EH (cell line): ENCODE measurements at regions not wholly inside any gene's neighbourhood (a gene's known extent, or its start where the extent isn't known, plus 50 kb on each side); places are given as distances from the start of the nearest gene placed in this dataset.

Experiments
- DNase-seq: peaks from one replicate; pipeline ENCODE4 v3.0.0-alpha.2; 2015; ENCODE audit warnings: low read depth

DNA sequence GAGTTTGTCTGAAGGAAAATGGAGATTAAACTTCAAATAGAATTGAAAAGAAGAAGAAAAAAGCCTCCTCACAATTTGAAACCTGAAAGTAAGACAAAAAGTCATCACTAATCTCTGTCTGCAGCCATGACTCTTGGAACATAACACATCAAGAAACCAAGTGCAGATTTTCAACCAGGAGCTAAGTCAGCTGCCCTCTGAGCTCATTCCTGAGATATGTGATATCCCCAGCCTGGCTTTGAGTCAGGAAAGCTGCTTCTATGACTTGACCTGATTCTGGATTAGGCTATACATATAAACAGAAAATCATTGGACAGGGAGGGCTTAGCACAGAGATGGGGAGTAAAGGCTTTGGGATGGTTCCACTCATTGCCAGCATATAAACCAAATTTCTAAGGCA is 891.4 kb downstream of the TFAP2A start:
- DNase-seq: peak; percentile 92

GRCh38 chr6:9522101-9522500 is 892.8 kb downstream of the TFAP2A start:
- no peak for DNase-seq

DNA sequence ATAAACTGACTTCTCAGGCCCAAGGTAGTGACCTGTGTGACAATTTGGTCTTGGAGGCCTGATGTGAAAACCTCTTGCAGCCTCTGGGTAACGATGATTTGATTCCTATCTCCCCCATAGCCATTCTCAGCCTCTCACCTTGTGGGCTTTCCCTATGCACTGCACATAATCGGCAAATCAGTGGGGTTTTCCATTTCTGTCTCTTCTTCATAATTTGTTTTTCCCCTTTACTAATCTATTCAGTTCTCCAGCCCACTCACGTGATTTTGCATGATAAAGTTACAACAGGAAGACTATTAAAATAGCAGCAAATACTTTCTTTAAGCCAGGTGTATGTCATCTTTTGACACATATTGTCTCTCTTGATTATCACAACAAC is 893.7 kb downstream of the TFAP2A start:
- no peak for DNase-seq

- peak; percentile 89 for DNase-seq
These were observed 894.3 kb downstream of the TFAP2A start for GRCh38 chr6:9520417-9521151.

DNA sequence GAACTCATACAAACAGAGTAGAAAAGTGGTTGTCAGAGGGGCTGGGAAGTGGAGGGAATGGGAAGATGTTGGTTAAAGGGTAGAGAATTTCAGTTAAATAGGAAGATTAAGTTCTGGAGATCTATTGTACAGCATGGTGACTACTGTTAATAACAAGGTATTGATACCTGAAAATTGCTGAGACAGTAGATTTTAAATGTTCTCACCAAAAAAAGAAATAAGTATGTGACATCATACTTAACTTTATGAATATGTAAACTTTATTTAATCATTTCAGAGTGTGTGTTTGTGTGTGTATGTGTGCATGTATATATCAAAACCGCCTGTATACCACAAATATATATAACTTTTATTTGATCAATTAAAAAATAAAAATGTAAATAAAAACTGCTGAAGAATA is 896.4 kb downstream of the TFAP2A start:
- no peak for DNase-seq

DNA sequence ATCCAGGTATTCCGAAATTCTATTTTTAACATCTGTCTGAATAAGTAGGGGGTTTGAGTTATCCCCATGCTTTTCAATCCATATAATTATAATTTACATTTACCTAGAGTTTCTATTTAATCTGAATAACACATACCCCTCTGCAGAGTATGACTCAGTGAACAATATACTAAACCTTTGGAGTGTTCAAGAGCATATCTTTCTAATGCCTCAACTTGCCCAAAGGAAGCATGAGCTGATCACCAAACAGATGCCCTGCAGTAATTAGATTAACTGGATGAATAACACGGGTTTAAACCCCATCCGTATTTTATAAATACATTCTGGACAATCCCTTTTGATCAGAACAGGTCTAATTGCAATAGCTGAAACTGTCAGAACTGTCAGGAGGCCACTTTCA is 897.1 kb downstream of the TFAP2A start:
- DNase-seq: no peak

- peak; percentile 91 for DNase-seq
These were observed 899.0 kb downstream of the TFAP2A start for GRCh38 chr6:9515633-9516606.

DNA sequence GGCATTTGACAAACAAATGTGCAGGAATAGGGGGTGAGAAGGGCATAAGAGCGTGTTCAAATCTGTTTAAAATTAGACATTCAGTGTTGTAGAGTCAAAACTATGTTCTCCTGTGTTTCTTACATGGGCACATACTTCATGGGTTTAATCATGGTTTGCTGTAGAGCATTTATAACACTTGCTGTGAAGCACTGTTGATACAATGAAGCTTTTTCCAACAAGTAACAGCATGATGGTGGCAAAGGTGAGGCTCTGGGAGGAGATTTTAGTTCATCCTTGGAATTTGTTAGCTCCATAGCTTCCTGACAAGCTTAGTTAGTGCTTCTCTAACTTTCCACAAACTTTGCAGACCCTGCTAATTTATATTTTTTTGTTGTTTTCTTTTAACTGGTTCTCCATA is 900.7 kb downstream of the TFAP2A start:
- peak; percentile 20 for DNase-seq

- DNase-seq: no peak
These were observed 903.7 kb downstream of the TFAP2A start for GRCh38 chr6:9511157-9511556.

DNA sequence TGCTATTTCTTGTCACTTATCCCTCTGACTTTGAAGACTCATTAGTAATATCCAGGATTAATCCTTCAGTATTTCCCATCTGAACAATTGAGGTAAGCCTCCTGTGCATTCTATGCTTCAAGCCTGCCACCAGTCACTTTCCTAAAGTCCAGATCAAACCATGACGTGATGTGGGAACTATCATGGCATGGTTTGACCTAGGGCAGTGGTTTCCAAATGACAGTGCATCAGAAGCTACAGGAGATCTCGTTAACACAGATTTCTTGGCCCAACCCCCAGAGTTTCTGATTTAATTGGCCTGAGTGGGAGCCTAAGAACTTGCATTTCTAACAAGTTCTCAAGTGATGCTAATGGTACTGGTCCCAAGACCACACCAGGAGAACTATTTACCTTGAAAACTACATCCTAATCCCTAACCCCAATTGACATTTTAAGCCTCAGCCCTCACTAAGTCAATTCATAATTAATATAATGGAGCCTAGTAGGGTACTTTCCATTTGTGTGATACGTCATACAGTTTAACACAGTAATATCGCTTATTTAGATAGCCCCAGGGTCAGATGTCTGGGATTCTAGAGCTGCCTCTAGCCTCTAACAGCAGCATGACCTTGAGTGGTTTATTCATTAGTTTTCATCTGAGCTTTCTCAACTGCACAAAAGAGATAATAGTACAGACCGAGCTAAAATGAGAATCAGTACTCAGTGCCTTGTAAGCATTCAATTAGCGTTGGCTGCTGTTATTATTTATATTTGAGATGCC is 907.6 kb downstream of the TFAP2A start:
- DNase-seq: peak; percentile 11

- no peak for DNase-seq
These were observed 910.7 kb downstream of the TFAP2A start for GRCh38 chr6:9504191-9504590.

- DNase-seq: peak; percentile 94
These were observed 911.6 kb downstream of the TFAP2A start for GRCh38 chr6:9503111-9503761.

- DNase-seq: peak; percentile 60
These were observed 915.2 kb downstream of the TFAP2A start for GRCh38 chr6:9499709-9500108.

DNA sequence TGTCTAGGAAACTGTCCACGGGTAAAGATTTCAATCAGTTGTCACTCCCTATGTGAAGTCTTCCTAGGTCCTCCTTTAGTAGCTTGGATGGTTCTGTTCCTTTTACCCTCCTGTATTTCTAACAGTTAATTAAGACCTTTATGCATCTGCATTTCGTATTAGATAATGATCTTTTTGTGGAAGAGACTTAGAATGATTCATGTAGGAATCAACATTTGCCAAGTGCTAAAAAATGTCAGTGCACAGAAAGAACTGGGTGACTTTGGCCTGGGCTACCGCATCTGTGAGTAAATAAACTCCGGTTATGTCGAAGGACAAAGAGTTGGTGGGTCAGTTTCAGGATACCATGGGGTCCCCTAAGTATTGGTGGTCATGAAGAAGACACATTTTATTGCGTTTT is 918.0 kb downstream of the TFAP2A start:
- DNase-seq: peak; percentile 78

GRCh38 chr6:9494864-9495263 is 920.0 kb downstream of the TFAP2A start:
- peak; percentile 80 for DNase-seq

DNA sequence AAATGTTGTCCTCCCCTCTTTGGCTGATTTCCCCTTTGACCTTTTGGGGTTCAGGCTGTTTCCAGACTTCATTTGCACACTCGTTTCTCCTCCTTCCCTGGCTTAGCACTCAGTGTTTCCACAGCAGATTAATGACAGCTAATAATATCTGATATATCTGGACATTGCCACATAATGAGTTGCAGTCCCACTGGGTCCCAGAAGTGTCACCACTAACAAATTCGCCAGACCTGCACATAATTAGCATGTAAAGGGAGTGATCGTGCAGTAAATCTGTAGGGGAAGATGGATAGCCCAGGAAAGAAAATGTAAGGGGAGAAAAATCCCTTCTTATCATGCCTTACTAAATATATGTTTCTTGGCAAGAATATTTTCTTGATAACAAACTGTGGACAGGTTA is 922.1 kb downstream of the TFAP2A start:
- no peak for DNase-seq

GRCh38 chr6:9487128-9487527 is 927.7 kb downstream of the TFAP2A start:
- DNase-seq: peak; percentile 24

DNA sequence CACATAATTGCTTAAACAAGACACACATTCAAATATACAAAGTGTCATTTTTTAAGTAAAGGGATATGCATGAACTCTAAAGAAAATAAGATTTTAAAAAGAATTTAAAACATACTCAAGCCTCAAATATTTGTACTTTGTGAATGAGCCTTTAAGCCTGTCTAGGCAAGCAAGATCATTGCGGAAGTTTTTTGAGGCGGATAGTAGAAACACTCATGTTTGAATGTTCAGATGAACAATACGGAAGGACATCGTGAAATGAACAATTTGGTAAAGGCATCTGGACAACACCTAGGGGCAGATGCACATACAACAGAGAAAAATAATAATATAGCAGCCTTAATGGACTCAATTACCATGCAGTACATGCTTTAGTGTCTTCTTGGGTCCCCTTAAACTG is 928.9 kb downstream of the TFAP2A start:
- DNase-seq: no peak

DNA sequence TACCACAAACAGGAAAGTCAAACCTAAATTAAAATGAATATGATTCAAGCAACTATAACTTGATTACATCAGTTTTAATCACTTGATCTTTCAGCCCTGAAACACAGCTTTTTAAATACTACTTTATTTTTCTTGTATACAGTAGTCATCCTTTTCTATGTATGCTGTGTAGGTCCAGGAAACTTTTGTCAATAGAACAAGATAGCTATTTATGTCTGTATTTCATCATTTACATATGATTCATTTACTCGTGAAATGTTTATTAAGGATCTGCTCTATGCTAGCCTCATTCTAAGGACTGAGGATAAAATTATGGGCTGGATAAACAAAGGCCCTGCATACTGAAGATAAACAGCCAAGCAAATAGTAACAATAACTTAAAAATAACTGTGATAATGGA is 930.2 kb downstream of the TFAP2A start:
- DNase-seq: peak; percentile 28

- DNase-seq: peak; percentile 57
These were observed 930.8 kb downstream of the TFAP2A start for GRCh38 chr6:9484091-9484490.

DNA sequence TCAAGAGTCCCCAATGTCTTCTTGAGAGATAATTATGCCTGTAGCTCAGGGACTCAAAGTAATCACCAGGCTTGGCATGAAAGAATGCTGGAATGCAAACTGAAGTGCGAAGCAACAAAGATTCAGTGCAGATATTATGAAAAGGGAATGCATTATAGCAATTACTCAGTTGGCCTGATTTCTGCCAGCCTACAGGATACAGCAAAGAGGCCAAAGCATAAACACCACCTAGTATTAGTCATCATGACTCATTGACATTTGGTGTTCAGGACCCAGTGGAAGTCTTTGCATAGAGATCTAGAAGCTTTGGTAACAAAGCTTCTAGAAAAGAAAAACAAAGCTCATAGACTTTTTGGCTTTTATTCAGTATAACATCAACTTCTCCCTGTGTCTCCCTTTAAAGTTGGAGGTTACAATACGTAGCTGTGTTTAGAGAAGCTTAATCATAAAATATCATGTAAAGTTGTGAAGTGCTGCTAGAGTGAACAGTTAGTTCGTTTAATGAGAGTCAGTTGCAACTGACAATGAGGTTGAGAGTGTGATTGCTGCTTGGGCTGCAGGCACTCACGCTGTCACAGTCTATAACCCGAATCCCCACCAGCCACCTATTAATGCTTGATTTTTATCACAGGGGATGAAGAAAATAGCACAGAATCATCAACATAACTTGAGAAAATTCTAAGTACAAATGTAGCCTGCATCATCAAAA is 932.7 kb downstream of the TFAP2A start:
- DNase-seq: peak; percentile 98
